GM19239 (cell line): ENCODE measurements at regions not wholly inside any gene's neighbourhood (a gene's known extent, or its start where the extent isn't known, plus 50 kb on each side); places are given as distances from the start of the nearest gene placed in this dataset.
"Not testable (repeated sequence)": the region's sequence is repeated elsewhere in the genome, so short reads cannot be mapped to it uniquely, and the experiment has no call there.

ENCODE experiments used
- DNase-seq: peaks from one replicate; pipeline ENCODE4 v3.0.0; 2011; ENCODE audit warnings: low spot score; ENCODE audit not compliant: insufficient read length
- FAIRE-seq: peaks from 2 replicates; lab custom pipeline; 2011; peaks lifted over from hg19 to GRCh38; lab: Jason Lieb, UNC

GRCh38 chr21:27909487-27909886, 942.6 kb upstream of the ADAMTS5 start:
- not testable (repeated sequence) for FAIRE-seq, DNase-seq

GRCh38 chr21:27908816-27909215, 941.9 kb upstream of the ADAMTS5 start:
- DNase-seq, FAIRE-seq: not testable (repeated sequence)

GRCh38 chr21:27902904-27903303, 936.0 kb upstream of the ADAMTS5 start:
- DNase-seq, FAIRE-seq: not testable (repeated sequence)

DNA sequence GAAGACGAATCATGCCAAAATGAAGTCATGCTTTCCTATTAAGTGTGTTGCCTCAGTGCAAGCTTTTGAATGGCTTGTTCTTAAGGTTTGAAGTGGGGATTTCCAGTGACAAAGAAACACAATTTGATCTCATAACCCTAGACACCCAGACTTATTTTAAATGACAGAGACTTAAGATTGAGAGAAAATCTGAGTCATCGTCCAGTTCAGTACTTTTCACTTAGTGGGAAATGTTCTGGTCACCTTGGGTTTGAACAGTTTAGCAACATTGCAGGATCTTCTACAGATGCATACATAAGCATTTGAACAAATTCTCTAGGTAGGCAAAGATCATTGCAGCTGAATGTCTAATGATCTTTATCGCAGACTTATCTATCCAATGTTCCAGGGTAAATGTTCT, 926.7 kb upstream of the ADAMTS5 start:
- DNase-seq, FAIRE-seq: not testable (repeated sequence)

GRCh38 chr21:27891495-27891894, 924.6 kb upstream of the ADAMTS5 start:
- not testable (repeated sequence) for DNase-seq, FAIRE-seq

DNA sequence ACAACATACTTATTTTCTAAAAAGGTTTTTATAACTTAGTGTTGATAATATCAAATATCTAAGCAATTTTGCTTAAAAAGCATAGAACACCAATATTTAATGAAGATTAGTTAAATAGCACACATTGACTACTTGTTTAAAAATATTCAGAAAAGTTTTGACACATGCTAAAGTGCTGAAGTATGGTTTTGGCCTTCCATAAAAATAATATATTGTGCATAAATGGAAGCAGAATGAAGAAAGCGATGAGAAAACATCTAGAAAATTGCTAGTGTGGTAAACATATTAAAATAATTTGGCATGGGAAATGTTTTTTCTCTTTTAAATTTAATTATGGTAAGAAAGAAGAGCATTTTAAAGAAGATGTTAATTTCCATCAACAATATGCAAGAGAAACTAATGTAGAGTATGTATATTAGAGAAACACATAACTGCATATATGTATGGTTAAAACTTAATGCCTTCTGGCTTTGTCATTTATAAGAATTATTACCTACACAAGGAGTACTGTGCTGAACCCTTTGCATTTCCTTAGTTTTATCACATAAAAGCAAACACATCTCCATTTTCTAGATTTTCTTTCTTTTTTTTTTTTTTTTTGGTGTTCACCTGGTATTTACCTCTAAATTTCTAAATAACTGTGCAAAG, 921.0 kb upstream of the ADAMTS5 start:
- DNase-seq, FAIRE-seq: not testable (repeated sequence)

DNA sequence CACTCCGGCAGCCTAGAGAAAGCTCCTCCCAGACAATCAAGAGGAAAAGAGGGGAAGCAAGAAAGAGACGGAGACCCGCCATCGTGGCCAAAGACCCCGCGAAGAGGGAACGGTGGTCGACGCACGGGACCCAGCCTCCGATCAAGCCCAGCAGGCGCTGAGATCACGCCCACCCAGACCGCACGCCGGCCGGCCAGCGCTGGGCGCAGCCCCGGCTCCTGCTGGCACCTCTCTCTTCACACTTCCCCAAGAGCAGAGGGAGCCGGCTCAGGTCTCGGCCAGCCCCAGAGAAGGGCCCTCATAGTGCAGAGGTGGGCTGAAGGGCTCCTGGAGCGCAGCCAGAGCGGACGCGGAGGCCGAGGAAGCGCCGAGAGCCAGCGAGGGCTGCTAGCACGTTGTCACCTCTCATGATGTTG, 918.4 kb upstream of the ADAMTS5 start:
- no peak for DNase-seq
- no peak for FAIRE-seq

- not testable (repeated sequence) for FAIRE-seq
Observed at GRCh38 chr21:27881331-27881730, 914.4 kb upstream of the ADAMTS5 start.

DNA sequence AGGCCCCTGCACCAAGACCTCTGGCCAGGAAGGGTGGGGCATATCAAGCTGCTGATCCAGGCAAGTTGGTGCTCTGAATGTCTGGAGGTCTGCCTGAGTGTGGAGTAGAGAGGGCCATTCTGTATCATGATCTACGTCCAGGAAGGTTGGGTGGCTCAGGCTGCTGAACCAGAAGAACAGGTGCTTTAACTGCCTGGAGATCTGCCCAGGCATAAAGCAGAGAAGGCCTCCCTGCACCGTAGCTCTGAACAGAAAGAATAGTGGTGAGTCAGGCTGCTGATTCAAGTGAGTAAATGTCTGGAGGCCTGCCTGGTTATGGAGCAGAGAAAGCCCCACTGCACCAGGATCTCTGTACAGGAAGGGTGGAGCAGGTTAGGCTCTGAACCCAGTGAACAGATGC, 905.5 kb upstream of the ADAMTS5 start:
- not testable (repeated sequence) for DNase-seq, FAIRE-seq

More at GRCh38 chr21:27881331-27881730, 914.4 kb upstream of the ADAMTS5 start:
- not testable (repeated sequence) for DNase-seq

DNA sequence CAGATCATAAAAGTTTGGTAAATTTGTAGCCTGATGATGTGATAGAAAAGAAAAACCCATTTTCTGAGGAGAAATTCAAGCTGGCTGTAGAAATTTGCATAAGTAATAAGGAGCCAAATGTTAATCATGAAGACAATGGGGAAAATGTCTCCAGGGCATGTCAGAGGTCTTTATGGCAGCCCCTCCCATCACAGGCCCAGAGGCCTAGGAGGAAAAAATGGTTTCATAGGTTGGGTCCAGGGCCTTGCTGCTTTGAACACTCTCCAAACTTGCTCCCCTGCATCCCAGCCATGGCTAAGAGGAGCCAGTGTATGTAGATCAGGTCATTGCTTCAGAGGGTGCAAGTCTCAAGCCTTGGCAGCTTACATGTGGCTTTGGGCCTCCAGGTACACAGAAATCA, 903.9 kb upstream of the ADAMTS5 start:
- not testable (repeated sequence) for DNase-seq, FAIRE-seq

- not testable (repeated sequence) for DNase-seq, FAIRE-seq
Observed at GRCh38 chr21:27860314-27860955, 893.5 kb upstream of the ADAMTS5 start.

DNA sequence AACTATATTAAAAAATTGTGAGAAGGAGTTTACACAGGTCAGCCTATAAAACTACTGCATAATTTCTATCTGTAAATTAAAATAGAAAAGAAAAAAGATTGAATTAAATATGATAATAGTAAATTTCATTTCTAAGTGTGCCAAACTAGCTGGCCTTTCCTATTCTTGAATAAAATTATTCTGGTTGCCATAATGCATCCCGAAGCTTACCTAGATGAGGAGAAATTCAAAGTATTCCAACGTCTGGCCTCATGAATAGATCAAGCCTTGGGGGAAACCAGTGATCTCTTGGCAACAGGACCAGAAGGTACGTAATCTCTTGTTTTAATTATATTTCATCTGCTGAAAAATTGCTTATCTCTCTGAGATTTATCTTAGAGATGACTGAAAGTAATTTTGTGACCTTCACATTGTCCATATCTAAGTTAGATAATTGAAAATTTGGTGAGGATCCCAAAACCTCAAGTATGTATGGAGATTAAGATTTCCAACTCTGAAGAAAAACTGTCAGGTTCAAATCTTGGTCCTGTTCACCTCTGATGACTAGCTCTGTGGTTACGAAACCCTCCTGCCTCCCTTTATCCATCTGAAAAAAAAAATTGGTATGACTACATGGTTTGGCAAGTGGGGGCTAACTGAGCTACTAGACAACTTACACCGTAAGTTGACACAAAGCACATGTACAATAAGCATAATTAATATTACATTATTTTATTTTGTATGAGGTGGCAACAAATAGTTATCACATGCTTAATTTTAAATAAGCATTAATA, 891.4 kb upstream of the ADAMTS5 start:
- FAIRE-seq = not testable (repeated sequence)

GRCh38 chr21:27856988-27857387, 890.1 kb upstream of the ADAMTS5 start:
- not testable (repeated sequence) for DNase-seq, FAIRE-seq

More for the DNA sequence above, 891.4 kb upstream of the ADAMTS5 start:
- not testable (repeated sequence) for DNase-seq

DNA sequence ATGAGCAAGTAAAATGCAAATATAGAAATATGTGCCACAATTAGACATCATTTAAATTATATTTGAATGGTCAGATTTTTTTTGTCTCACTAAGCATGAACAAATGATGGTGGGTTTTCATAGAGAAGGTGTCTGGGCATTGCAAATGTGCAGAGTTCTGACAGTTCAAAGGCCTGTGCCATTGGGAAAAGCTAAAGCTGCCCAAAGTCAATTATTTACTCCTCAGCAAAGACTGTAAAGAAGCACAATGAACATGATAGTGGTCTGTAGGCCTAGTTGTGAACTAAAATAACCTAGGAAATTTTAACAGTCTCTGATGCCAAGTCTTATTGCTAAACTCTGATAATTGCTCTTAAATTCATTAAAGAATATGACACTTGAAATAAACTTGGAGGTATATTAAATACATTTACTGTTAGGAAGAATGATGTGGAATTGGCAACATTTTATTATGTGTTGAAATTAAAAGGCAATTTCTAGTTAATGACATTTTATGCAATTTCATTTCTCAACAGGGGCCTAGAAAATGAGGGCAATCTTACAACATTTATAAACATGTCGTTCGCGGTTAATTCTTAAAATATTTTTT, 874.3 kb upstream of the ADAMTS5 start:
- FAIRE-seq (no peak), DNase-seq (no peak)

DNA sequence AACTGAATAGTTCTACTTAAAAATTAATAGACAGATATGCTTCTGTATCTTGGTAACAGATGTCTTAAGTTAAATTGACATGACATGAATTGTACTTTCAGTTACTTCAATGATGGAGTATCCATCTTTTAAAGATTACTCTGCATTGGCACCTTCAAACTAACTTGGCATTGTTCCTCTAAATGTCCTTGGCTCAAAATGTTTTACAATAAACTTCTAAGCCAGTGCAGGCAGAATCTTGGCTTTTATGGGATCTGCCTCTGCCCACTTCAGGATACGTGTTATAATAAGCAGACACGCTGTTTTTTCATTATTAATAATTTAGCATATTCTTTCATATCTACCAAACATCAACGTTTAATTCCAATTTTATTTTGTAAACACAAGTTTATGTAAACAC, 873.4 kb upstream of the ADAMTS5 start:
- FAIRE-seq (no peak), DNase-seq (no peak)

GRCh38 chr21:27839512-27840115, 872.7 kb upstream of the ADAMTS5 start:
- DNase-seq (no peak), FAIRE-seq (no peak)

GRCh38 chr21:27838573-27838972, 871.7 kb upstream of the ADAMTS5 start:
- DNase-seq = no peak
- FAIRE-seq = no peak

DNA sequence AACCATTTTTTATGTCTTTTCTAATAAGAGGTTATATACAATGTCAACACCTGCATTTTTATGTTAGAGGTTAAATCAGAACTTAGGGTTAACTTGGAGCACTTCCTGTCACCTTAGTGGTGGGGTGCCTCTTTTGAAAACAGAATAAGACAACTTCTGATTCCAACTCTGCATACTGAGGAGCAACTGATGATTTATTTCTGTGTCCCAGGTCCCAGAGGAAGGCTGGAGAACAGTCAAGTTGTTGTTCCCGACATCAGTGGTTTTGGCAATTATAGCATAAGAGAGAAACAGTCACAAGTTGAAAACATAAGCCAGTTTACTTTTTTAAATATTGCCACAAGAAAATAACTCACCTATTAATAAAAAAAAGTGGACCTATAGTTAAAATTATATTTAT, 871.0 kb upstream of the ADAMTS5 start:
- FAIRE-seq (no peak), DNase-seq (no peak)

GRCh38 chr21:27833298-27833697, 866.4 kb upstream of the ADAMTS5 start:
- no peak for DNase-seq
- FAIRE-seq = no peak
